Stomach (tissue), 4 donors: ENCODE measurements at regions not wholly inside any gene's neighbourhood (a gene's known extent, or its start where the extent isn't known, plus 50 kb on each side); places are given as distances from the start of the nearest gene placed in this dataset.

Experiments
- POLR2AphosphoS5 ChIP-seq, 3 donors: sonication (generic); formaldehyde crosslinking; IDR thresholded peaks; one replicate each; pipeline ENCODE4 v1.6.1; 2016; ENCODE audit warnings: antibody characterized with exemption in 3 of 3
- TF ChIP-seq, protein P1 (sequence below), 7 experiments: fragments of 450-650 bp in 4 of 7; fragments of 200-600 bp in 3 of 7; sonication (generic) in 3 of 7; IDR thresholded peaks; one replicate each; pipeline ENCODE4 v1.5.1; 2016 to 2019; ENCODE audit warnings: antibody characterized with exemption in 7 of 7, control low read depth in 2 of 7, mild to moderate bottlenecking in 1 of 7

- no peak for TF ChIP-seq POLR2AphosphoS5 (IDR thresholded peaks at IDR 0.05)
- TF ChIP-seq, protein P1, sequence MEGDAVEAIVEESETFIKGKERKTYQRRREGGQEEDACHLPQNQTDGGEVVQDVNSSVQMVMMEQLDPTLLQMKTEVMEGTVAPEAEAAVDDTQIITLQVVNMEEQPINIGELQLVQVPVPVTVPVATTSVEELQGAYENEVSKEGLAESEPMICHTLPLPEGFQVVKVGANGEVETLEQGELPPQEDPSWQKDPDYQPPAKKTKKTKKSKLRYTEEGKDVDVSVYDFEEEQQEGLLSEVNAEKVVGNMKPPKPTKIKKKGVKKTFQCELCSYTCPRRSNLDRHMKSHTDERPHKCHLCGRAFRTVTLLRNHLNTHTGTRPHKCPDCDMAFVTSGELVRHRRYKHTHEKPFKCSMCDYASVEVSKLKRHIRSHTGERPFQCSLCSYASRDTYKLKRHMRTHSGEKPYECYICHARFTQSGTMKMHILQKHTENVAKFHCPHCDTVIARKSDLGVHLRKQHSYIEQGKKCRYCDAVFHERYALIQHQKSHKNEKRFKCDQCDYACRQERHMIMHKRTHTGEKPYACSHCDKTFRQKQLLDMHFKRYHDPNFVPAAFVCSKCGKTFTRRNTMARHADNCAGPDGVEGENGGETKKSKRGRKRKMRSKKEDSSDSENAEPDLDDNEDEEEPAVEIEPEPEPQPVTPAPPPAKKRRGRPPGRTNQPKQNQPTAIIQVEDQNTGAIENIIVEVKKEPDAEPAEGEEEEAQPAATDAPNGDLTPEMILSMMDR (IDR thresholded peaks at IDR 0.05) = no peak
Measured at GRCh38 chr16:18062713-18063112, 273.8 kb downstream of the NPIPA8 start.
